PC-3 (cell line): ENCODE measurements at regions not wholly inside any gene's neighbourhood (a gene's known extent, or its start where the extent isn't known, plus 50 kb on each side); places are given as distances from the start of the nearest gene placed in this dataset.

Experiments
- ATAC-seq: fragments of 200-7000 bp; cut with Tn5 transposase; 2 replicates; pipeline ENCODE4 v1.9.1; 2020; ENCODE audit warnings: mild to moderate bottlenecking, moderate library complexity
- BruUV-seq: library from RNA; stranded (reverse); fragments of 400-500 nt; replicated peaks from 2 replicates; lab custom pipeline; 2021; lab: Mats Ljungman, UMichigan
- CTCF ChIA-PET: fragments of 300-600 bp; sonication (Branson Sonifier 250); formaldehyde crosslinking; loops from one replicate; lab custom pipeline; 2022; ENCODE audit warnings: antibody characterized with exemption; lab: Charles Lee
- POLR2A ChIA-PET: fragments of 300-600 bp; sonication (Branson Sonifier 250); formaldehyde crosslinking; loops from one replicate; lab custom pipeline; 2022; ENCODE audit warnings: antibody characterized with exemption; ENCODE audit not compliant: unreplicated experiment; lab: Charles Lee
- DNase-seq: peaks from one replicate; pipeline ENCODE4 v3.0.0-alpha.2; 2015
- H2AFZ ChIP-seq: fragments of 300-600 bp; sonication (generic); 2 replicates; pipeline ENCODE4 v1.6.0; 2016; ENCODE audit warnings: antibody characterized with exemption, low read length
- H3F3A ChIP-seq: fragments of 300-600 bp; sonication (generic); one replicate; pipeline ENCODE4 v1.6.0; 2017; ENCODE audit warnings: antibody characterized with exemption, low read length, control low read depth, mild to moderate bottlenecking; ENCODE audit not compliant: unreplicated experiment
- H3K27ac ChIP-seq: fragments of 300-600 bp; sonication (generic); 2 replicates; pipeline ENCODE4 v1.5.1; 2016; ENCODE audit warnings: mild to moderate bottlenecking, low read length
- H3K27me3 ChIP-seq: fragments of 300-600 bp; sonication (generic); 2 replicates; pipeline ENCODE4 v1.6.1; 2016; ENCODE audit warnings: low read length, mixed read lengths
- H3K36me3 ChIP-seq: fragments of 300-600 bp; sonication (generic); 2 replicates; pipeline ENCODE4 v1.6.1; 2016; ENCODE audit warnings: low read depth, mixed run types, low read length, mixed read lengths
- H3K4me1 ChIP-seq: fragments of 300-600 bp; sonication (generic); 2 replicates; pipeline ENCODE4 v1.5.1; 2016; ENCODE audit warnings: low read length; ENCODE audit not compliant: insufficient read depth
- H3K4me2 ChIP-seq: fragments of 300-600 bp; sonication (generic); 2 replicates; pipeline ENCODE4 v1.6.0; 2016; ENCODE audit warnings: low read length
- H3K4me3 ChIP-seq: fragments of 300-600 bp; sonication (generic); 2 replicates; pipeline ENCODE4 v1.5.1; 2016; ENCODE audit warnings: mild to moderate bottlenecking, low read length, mixed read lengths
- H3K79me2 ChIP-seq: fragments of 300-600 bp; sonication (generic); 2 replicates; pipeline ENCODE4 v1.6.1; 2017; ENCODE audit warnings: low read length, mixed read lengths
- H3K9ac ChIP-seq: fragments of 300-600 bp; sonication (generic); 2 replicates; pipeline ENCODE4 v1.6.0; 2016; ENCODE audit warnings: mild to moderate bottlenecking, low read length
- H3K9me2 ChIP-seq: fragments of 300-600 bp; sonication (generic); replicated peaks from 2 replicates; pipeline ENCODE4 v1.6.1; 2016; ENCODE audit warnings: mixed run types, low read length, mixed read lengths
- H3K9me3 ChIP-seq: fragments of 300-600 bp; sonication (generic); 2 replicates; pipeline ENCODE4 v1.6.1; 2016; ENCODE audit warnings: low read length, mixed read lengths
- H4K20me1 ChIP-seq: fragments of 300-600 bp; sonication (generic); 2 replicates; pipeline ENCODE4 v1.6.1; 2016; ENCODE audit warnings: low read length, mixed read lengths
- CTCF ChIP-seq: fragments of 300-600 bp; sonication (generic); conservative IDR thresholded peaks from 2 replicates; pipeline ENCODE4 v1.5.1; 2017; ENCODE audit warnings: antibody characterized with exemption, low read depth, mild to moderate bottlenecking, low read length
- EZH2 ChIP-seq: fragments of 300-600 bp; sonication (generic); IDR thresholded peaks from one replicate; pipeline ENCODE4 v1.6.1; 2017; ENCODE audit warnings: antibody characterized with exemption, mild to moderate bottlenecking, low read length; ENCODE audit not compliant: unreplicated experiment
- EZH2phosphoT487 ChIP-seq: fragments of 300-600 bp; sonication (generic); IDR thresholded peaks from 2 replicates; pipeline ENCODE4 v1.6.1; 2018; ENCODE audit warnings: mild to moderate bottlenecking, antibody characterized with exemption, low read length, borderline replicate concordance
- intact Hi-C: fragments of 100-400 bp; cut with micrococcal nuclease; formaldehyde crosslinking; loops from 2 replicates; pipeline ENCODE4 v1.9.0; 2023

GRCh38 chr3:18656410-18656809 lies 231.3 kb upstream of the SATB1 start:
- ChIA-PET POLR2A (no interaction called here), CTCF (no interaction called here)
- DNase-seq (no peak), ATAC-seq (no peak)
- H3K4me2 ChIP-seq: no peak overlapping the region
- no peaks in the 10 kb centered on the region for H3K79me2 ChIP-seq
- H3K27me3 ChIP-seq: no peaks in the 10 kb centered on the region
- peaks cover 31% of the 10 kb centered on the region for H3K4me1 ChIP-seq
- no peak overlapping the region for H2AFZ ChIP-seq
- BruUV-seq: no TSS peak
- intact Hi-C loops: no loop called here
- H3K27ac ChIP-seq: no peak overlapping the region
- H3K9ac ChIP-seq: no peak overlapping the region
- H3K4me3 ChIP-seq: no peak overlapping the region
- no peaks in the 10 kb centered on the region for H3K9me2 ChIP-seq
- H4K20me1 ChIP-seq: no peaks in the 10 kb centered on the region
- H3F3A ChIP-seq: no peaks in the 10 kb centered on the region
- no peak for TF ChIP-seq EZH2
- no peak for TF ChIP-seq CTCF
- no peak for TF ChIP-seq EZH2phosphoT487
- no peaks in the 10 kb centered on the region for H3K36me3 ChIP-seq
- H3K9me3 ChIP-seq: no peaks in the 10 kb centered on the region

GRCh38 chr3:18655827-18656226 lies 230.7 kb upstream of the SATB1 start:
- BruUV-seq: no TSS peak
- intact Hi-C loops: no loop called here
- ChIA-PET POLR2A (no interaction called here), CTCF (no interaction called here)
- Histone ChIP-seq H3K9me2 (no peaks in the 10 kb centered on the region), H3K9ac (no peak overlapping the region), H3K36me3 (no peaks in the 10 kb centered on the region), H3K27me3 (no peaks in the 10 kb centered on the region), H3K4me3 (no peak overlapping the region), H3K4me1 (peaks cover 31% of the 10 kb centered on the region), H3K9me3 (no peaks in the 10 kb centered on the region), H3K4me2 (no peak overlapping the region), H3F3A (no peaks in the 10 kb centered on the region), H4K20me1 (no peaks in the 10 kb centered on the region), H2AFZ (no peak overlapping the region), H3K79me2 (no peaks in the 10 kb centered on the region), H3K27ac (no peak overlapping the region)
- no peak for DNase-seq
- no peak for ATAC-seq
- TF ChIP-seq EZH2 (no peak), CTCF (no peak), EZH2phosphoT487 (no peak)

GRCh38 chr3:18652781-18653180 lies 227.6 kb upstream of the SATB1 start:
- no peaks in the 10 kb centered on the region for H3K9me3 ChIP-seq
- H3K27me3 ChIP-seq: no peaks in the 10 kb centered on the region
- no peak for TF ChIP-seq EZH2phosphoT487
- TF ChIP-seq CTCF: no peak
- no peak for TF ChIP-seq EZH2
- intact Hi-C loops: no loop called here
- H3K4me2 ChIP-seq: no peak overlapping the region
- no peak for ATAC-seq
- H3K27ac ChIP-seq: no peak overlapping the region
- no peaks in the 10 kb centered on the region for H3K9me2 ChIP-seq
- H3K9ac ChIP-seq: no peak overlapping the region
- H3K4me3 ChIP-seq: no peak overlapping the region
- no peaks in the 10 kb centered on the region for H3F3A ChIP-seq
- H3K79me2 ChIP-seq: no peaks in the 10 kb centered on the region
- no peaks in the 10 kb centered on the region for H4K20me1 ChIP-seq
- ChIA-PET CTCF (no interaction called here), POLR2A (no interaction called here)
- H2AFZ ChIP-seq: no peak overlapping the region
- peaks cover 2% of the 10 kb centered on the region for H3K4me1 ChIP-seq
- BruUV-seq: no TSS peak
- no peak for DNase-seq
- no peaks in the 10 kb centered on the region for H3K36me3 ChIP-seq
